ENCODE measurements at regions not wholly inside any gene's neighbourhood (a gene's known extent, or its start where the extent isn't known, plus 50 kb on each side); places are given as distances from the start of the nearest gene placed in this dataset.

- Histone ChIP-seq H3K36me3 (ENCODE audit: control insufficient read depth, insufficient read depth, low read length) (no peaks in the 10 kb centered on the region), H3K4me3 (ENCODE audit: low read depth, low read length) (no peak overlapping the region), H3K27me3 (ENCODE audit: control insufficient read depth, insufficient read depth, low read length) (no peaks in the 10 kb centered on the region)
- no peak for TF ChIP-seq CTCF (IDR thresholded peaks at IDR 0.05; ENCODE audit: insufficient read depth, low read length, poor library complexity, severe bottlenecking)
- no peak for DNase-seq (ENCODE audit: low read depth)
Observed at GRCh38 chr2:176702131-176702530, 432.9 kb downstream of the MTX2 start.

- TF ChIP-seq CTCF (IDR thresholded peaks at IDR 0.05; ENCODE audit: insufficient read depth, low read length, poor library complexity, severe bottlenecking), result no peak
- H3K36me3 ChIP-seq (ENCODE audit: control insufficient read depth, insufficient read depth, low read length), result no peaks in the 10 kb centered on the region
- no peak for DNase-seq (ENCODE audit: low read depth)
- H3K4me3 ChIP-seq (ENCODE audit: low read depth, low read length), result no peak overlapping the region
- H3K27me3 ChIP-seq (ENCODE audit: control insufficient read depth, insufficient read depth, low read length), result no peaks in the 10 kb centered on the region
Observed at GRCh38 chr2:176704282-176704858, 435.1 kb downstream of the MTX2 start.

- no peak for DNase-seq (ENCODE audit: low read depth)
- Histone ChIP-seq H3K27me3 (ENCODE audit: control insufficient read depth, insufficient read depth, low read length) (no peaks in the 10 kb centered on the region), H3K4me3 (ENCODE audit: low read depth, low read length) (no peak overlapping the region), H3K36me3 (ENCODE audit: control insufficient read depth, insufficient read depth, low read length) (no peaks in the 10 kb centered on the region)
- TF ChIP-seq CTCF (IDR thresholded peaks at IDR 0.05; ENCODE audit: insufficient read depth, low read length, poor library complexity, severe bottlenecking), result no peak
Observed at GRCh38 chr2:176709149-176709951, 440.1 kb downstream of the MTX2 start.

- Histone ChIP-seq H3K4me3 (ENCODE audit: low read depth, low read length) (no peak overlapping the region), H3K27me3 (ENCODE audit: control insufficient read depth, insufficient read depth, low read length) (no peaks in the 10 kb centered on the region), H3K36me3 (ENCODE audit: control insufficient read depth, insufficient read depth, low read length) (no peaks in the 10 kb centered on the region)
- TF ChIP-seq CTCF (IDR thresholded peaks at IDR 0.05; ENCODE audit: insufficient read depth, low read length, poor library complexity, severe bottlenecking), result no peak
- no peak for DNase-seq (ENCODE audit: low read depth)
Observed at GRCh38 chr2:176709991-176710390, 440.7 kb downstream of the MTX2 start.

GRCh38 chr2:176710657-176711186 lies 441.5 kb downstream of the MTX2 start:
- no peak for DNase-seq (ENCODE audit: low read depth)
- Histone ChIP-seq H3K4me3 (ENCODE audit: low read depth, low read length) (no peak overlapping the region), H3K27me3 (ENCODE audit: control insufficient read depth, insufficient read depth, low read length) (no peaks in the 10 kb centered on the region), H3K36me3 (ENCODE audit: control insufficient read depth, insufficient read depth, low read length) (no peaks in the 10 kb centered on the region)
- no peak for TF ChIP-seq CTCF (IDR thresholded peaks at IDR 0.05; ENCODE audit: insufficient read depth, low read length, poor library complexity, severe bottlenecking)
